GM21619 (cell line): ENCODE measurements at regions not wholly inside any gene's neighbourhood (a gene's known extent, or its start where the extent isn't known, plus 50 kb on each side); places are given as distances from the start of the nearest gene placed in this dataset.
"Not testable (repeated sequence)": the region's sequence is repeated elsewhere in the genome, so short reads cannot be mapped to it uniquely, and the experiment has no call there.

Experiments used
- ATAC-seq: cut with Tn5 transposase; IDR thresholded peaks from one replicate; pipeline ENCODE4 v1.9.1; 2021; ENCODE audit not compliant: unreplicated experiment

DNA sequence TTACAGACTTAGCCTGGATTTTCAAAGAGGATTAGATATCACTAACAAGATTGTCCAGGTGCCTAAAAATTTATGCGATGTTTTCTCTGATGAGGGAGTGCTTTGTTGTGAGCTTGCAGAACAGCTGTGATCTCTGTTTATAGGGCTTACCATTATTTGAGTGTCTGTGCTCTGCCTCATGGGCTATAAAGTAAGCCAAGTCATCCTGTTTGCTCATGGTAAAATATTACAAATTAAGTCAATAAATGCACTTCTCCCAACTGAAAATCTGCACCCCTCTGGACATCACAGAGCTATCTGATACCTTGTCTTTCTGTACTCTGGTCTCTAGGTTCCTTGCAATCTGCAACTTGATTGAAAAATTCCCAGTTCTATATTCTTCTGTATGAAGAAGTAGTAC, 293.4 kb upstream of the ACTBL2 start:
- ATAC-seq: no peak

DNA sequence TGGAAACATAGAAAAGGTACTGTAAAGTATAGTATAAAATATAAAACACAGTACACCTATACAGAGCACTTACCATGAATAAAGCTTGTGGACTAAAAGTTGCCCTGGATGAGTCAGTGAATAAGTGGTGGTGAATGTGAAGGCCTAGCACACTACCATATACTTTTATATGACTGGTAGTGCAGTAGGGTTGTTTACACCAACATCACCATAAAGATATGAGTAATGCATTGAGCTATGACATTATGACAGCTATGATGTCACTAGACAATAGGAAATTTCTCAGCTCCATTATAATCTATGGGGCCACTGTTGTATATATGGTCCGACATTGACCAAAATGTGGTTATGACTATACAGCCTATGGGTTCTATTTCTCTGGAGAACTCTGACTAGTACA, 291.8 kb upstream of the ACTBL2 start:
- ATAC-seq: no peak

DNA sequence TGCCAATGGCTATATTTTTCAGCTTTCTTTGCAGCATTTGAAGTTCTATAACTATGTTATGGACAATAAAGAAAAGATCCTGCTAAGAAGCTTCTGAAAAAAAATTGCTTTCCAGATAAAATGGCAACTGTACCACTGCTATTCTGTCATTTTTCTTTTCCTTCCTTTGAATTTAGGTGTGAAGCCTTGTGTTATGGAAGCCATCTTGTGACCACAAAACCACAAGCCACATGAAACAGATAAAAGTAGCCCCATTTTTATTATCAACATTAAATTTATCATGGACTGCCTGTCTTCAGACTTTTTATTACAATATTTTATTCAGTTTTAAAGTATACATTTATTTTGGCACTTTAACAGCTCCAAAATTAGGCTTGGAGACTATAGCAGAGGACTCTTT, 289.9 kb upstream of the ACTBL2 start:
- ATAC-seq: no peak

GRCh38 chr5:57770039-57770438, 287.4 kb upstream of the ACTBL2 start:
- no peak for ATAC-seq

- no peak for ATAC-seq
These were observed 286.1 kb upstream of the ACTBL2 start for GRCh38 chr5:57768745-57769144.

GRCh38 chr5:57764479-57765089, 282.0 kb upstream of the ACTBL2 start:
- ATAC-seq: no peak

DNA sequence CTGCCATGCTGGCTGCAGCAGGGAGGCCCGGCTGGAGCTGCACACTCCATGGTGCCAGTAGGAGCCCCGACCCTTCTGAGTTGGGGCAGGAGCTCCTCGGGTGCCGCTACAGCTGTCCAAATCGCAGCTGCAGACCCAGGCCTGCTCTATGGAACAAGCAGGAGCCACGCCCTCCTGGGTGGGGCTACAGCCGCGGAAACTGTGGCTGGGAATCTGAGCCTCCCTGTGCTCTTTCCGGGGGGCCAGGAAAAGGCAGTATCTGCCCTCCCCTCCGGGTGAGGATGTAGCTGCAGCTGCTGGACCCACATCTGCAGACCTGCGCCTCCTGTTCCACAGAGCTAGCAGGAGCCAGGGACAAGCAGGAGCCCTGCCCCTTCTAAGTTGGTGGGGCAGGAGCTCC, 278.9 kb upstream of the ACTBL2 start:
- no peak for ATAC-seq

- ATAC-seq: no peak
These were observed 272.0 kb upstream of the ACTBL2 start for GRCh38 chr5:57754616-57755015.

DNA sequence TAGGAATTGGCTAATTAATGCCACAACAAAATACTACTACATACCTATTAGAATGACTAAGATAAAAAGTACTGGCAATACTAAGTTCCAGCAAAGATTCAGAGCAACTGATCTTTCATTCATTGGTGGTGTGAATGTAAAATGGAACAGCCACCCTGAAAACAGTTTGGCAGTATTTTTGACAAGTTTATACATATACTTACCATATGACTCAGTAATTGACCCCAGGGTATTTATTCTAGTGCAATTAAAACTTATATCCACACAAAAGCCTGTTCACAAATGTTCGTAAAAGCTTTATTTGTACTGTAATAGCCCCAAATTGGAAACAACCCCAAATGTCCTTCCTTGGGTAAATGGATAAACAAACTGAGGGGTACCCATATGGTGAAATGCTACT, 270.8 kb upstream of the ACTBL2 start:
- ATAC-seq: no peak

DNA sequence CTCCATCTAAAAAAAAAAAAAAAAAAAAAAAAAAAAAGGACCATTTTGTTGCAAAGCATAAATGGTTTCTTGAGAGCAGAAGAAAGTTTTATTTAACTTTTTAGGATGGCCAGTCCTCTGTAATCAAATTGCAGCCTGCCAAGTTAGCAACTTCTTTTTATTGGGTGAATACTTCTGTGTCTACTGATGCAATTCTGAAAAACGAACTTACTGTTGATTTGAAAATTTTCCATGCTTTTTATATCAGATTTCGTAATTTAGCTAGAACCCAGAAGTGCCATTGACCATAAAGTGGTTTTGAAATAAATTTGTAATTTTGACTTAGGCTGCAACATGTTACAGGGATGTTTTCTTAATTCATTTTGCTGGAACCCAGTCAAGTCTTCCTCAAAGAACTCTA, 269.1 kb upstream of the ACTBL2 start:
- ATAC-seq: no peak

DNA sequence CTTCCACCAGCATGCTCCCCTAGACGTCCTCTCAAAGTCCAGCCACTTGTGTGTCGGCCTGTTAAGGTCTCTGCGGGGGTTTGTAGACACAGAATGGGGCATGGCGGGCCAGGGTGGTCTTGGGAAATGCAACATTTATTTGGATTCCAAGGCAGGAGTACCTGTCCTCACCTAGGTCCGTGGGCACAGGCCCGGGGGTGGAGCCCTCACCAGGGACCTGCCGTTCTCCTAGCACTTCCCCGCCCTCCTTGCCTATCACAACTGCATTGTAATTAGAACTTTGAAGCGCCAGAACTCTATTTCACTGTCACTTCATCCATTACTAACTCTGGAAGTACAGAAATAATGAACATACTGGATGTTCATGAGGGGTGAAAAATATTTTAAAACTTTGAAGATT, 268.3 kb upstream of the ACTBL2 start:
- no peak for ATAC-seq

- ATAC-seq: no peak
These were observed 267.7 kb upstream of the ACTBL2 start for GRCh38 chr5:57750282-57750681.

DNA sequence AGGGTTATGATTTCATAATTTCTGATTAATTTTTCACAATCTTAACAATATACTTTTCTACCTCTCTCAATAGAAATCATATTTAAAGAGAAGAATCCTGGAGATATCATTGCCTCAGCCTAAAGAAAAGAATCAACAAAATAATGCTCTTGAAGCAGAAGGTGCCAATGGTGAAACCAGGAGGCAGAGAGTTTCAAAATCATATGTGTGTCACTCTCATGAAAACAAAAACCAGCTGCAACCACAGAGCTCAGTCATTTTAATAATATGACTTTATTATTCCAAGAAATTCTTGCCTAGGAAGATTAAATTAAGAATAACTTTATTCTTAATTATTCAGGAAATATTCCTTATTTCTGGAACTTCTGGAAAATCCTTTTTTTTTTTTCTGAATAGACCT, 266.8 kb upstream of the ACTBL2 start:
- ATAC-seq: no peak

- no peak for ATAC-seq
These were observed 263.4 kb upstream of the ACTBL2 start for GRCh38 chr5:57745700-57746651.

DNA sequence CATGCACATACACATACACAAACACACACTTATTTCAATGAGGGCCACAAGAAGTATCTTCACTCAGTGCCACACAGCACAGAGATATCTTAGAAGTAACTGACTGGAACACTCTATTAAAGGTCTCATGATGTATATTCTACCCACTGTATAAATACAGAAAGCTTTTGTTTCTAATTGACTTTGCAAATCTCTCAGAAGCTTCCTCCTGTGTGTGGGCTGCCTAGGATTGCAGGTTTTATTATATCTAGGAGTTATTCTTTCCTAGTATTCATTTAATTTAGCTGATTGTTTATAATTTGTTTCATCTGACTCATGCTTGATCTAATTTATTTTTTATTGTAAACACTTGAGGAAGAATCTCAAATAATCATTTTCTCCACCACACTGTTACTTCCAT, 262.4 kb upstream of the ACTBL2 start:
- no peak for ATAC-seq

GRCh38 chr5:57741336-57741735, 258.7 kb upstream of the ACTBL2 start:
- ATAC-seq: no peak

DNA sequence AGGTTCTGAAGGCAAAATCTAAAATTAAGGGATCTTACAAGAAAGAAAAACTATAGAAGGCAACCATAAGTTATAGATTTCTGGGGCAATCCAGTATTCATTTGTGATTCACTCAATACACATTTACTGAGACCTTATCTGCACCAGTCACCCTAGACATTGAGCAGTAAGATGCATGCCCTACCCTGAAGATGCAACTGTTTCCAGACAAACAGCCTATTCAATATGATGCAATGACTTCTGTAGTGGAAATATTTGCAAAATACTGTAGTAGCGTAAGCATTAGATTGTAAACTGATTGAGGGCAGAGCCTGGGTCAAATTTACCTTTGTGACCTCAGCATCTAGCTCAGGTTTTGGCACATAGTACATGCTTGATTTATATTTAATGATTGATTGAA, 256.2 kb upstream of the ACTBL2 start:
- ATAC-seq: no peak

- ATAC-seq: no peak
These were observed 255.7 kb upstream of the ACTBL2 start for GRCh38 chr5:57738301-57738700.

GRCh38 chr5:57736716-57737115, 254.1 kb upstream of the ACTBL2 start:
- ATAC-seq: no peak

DNA sequence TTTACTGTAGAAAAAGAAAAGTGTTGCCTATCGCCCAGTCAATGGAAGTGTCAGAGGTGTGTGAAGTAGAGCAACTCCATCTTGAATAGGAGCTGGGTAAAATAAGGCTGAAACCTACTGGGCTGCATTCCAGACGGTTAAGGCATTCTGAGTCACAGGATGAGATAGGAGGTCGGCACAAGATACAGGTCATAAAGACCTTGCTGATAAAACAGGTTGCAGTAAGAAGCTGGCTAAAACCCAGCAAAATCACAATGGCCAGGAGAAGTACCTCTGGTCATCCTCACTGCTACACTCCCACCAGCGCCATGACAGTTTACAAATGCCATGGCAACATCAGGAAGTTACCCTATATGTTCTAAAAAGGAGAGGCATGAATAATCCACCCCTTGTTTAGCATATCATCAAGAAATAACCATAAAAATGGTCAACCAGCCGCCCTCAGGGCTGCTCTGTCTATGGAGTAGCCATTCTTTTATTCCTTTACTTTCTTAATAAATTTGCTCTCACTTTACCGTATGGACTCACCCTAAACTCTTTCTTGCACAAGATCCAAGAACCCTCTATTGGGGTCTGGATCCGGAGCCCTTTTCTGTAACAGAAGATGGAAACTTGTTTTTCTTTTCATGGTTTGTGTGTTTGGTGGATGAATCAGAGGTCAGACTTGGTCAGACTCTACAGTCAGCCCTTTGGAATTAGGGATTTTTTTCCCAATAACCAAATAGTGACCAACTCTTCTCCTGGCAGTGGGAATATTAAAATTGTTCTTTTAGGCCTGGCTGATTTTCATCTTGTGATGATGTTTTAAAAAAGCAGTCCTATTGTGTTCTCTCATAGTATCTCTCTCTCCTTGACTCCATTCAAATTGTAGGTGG, 252.9 kb upstream of the ACTBL2 start:
- not testable (repeated sequence) for ATAC-seq

DNA sequence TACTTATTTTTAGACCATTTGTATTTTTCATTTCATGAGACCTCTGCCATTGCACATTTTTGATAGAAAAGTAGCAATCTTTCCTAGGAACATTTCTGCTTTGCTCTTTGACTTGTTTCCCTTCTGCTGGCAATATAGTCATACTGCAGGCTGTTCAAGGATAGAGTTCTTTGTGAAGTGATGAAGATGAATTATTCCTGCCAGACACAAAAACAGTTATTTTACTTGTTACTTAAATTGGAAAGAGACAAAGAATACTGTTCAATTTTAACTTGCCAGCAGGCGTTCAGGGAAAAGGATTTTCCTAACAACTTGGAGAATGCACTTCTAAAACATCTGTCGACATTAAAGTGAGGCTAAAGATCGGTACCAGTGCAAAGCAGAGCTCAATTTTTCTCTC, 251.7 kb upstream of the ACTBL2 start:
- ATAC-seq: no peak

DNA sequence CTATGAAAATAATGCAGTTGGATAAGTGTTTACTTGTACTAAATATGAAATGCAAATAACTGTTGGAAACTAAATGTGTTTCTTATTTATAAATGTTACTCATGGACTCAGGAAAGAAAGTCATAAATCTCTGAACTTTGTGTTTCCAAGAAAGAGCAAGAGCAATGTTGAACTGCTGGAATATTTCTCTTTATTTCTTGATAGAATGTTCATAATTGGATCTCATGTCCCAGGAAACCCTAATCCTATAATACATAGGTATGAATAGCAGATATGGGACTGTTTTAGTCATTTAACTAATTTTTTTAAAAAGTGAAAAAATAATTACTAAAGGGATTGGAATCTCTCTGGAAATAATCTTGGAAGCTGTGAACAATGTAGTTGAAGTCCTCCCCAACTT, 245.0 kb upstream of the ACTBL2 start:
- no peak for ATAC-seq
